MCF 10A (cell line): ENCODE measurements at regions not wholly inside any gene's neighbourhood (a gene's known extent, or its start where the extent isn't known, plus 50 kb on each side); places are given as distances from the start of the nearest gene placed in this dataset.
A peak's percentile ranks its signal among the peaks of the same experiment; 100 is the strongest.
"Not testable (repeated sequence)": the region's sequence is repeated elsewhere in the genome, so short reads cannot be mapped to it uniquely, and the experiment has no call there.

Experiments
- BruUV-seq: library from RNA; stranded (reverse); fragments of 400-500 nt; replicated peaks from 2 replicates; lab custom pipeline; 2021; lab: Mats Ljungman, UMichigan
- CTCF ChIA-PET: fragments of 300-600 bp; sonication (Branson Sonifier 250); formaldehyde crosslinking; extraction: SDS; loops from one replicate; lab custom pipeline; 2021; ENCODE audit warnings: antibody characterized with exemption, inconsistent platforms; lab: Yijun Ruan, JAX
- POLR2A ChIA-PET: fragments of 300-600, 350-650 bp; sonication (Branson Sonifier 250); formaldehyde crosslinking; extraction: SDS; loops from one replicate; lab custom pipeline; 2020; ENCODE audit warnings: antibody characterized with exemption, inconsistent platforms; lab: Yijun Ruan, JAX
- DNase-seq: peaks from one replicate; pipeline ENCODE4 v3.0.0-alpha.2; 2018; ENCODE audit not compliant: unreplicated experiment
- H3K27ac Mint-ChIP-seq: one replicate; pipeline ENCODE4 v1.8.0; 2022; ENCODE audit warnings: mild to moderate bottlenecking, low read depth, mixed read lengths; ENCODE audit not compliant: unreplicated experiment
- H3K27me3 Mint-ChIP-seq: one replicate; pipeline ENCODE4 v1.8.0; 2022; ENCODE audit warnings: mixed read lengths; ENCODE audit not compliant: insufficient read depth, unreplicated experiment
- H3K36me3 Mint-ChIP-seq: one replicate; pipeline ENCODE4 v1.8.0; 2022; ENCODE audit warnings: mild to moderate bottlenecking, moderate library complexity, mixed read lengths; ENCODE audit not compliant: insufficient read depth, unreplicated experiment
- H3K4me1 Mint-ChIP-seq: one replicate; pipeline ENCODE4 v1.8.0; 2022; ENCODE audit warnings: mixed read lengths; ENCODE audit not compliant: insufficient read depth, unreplicated experiment
- H3K4me3 Mint-ChIP-seq: one replicate; pipeline ENCODE4 v1.8.0; 2022; ENCODE audit warnings: mild to moderate bottlenecking, moderate library complexity, mixed read lengths; ENCODE audit not compliant: unreplicated experiment
- H3K9me3 Mint-ChIP-seq: one replicate; pipeline ENCODE4 v1.8.0; 2022; ENCODE audit warnings: mixed read lengths; ENCODE audit not compliant: unreplicated experiment
- CTCF ChIP-seq: fragments of 200-600 bp; IDR thresholded peaks from one replicate; pipeline ENCODE4 v1.8.0; 2022; ENCODE audit warnings: antibody characterized with exemption, mild to moderate bottlenecking; ENCODE audit not compliant: unreplicated experiment
- intact Hi-C: fragments of 100-400 bp; cut with micrococcal nuclease; formaldehyde crosslinking; loops from 2 replicates; pipeline ENCODE4 v1.14.1; 2022

GRCh38 chr10:121326905-121327304, 271.3 kb downstream of the FGFR2 start:
- peak; percentile 9 for DNase-seq
- intact Hi-C loops, result loop anchor here (5.0 kb wide), 1 partner anchor 90 kb away; no protein-coding TSS in a partner anchor
- POLR2A ChIA-PET, result interaction anchor here (0.8 kb wide), 1 partner anchor 92 kb away, joined by 3 read pairs; no protein-coding TSS in a partner anchor
- peaks cover 7% of the 10 kb centered on the region for H3K36me3 Mint-ChIP-seq
- BruUV-seq, result no TSS peak
- no peak overlapping the region for H3K27ac Mint-ChIP-seq
- H3K4me1 Mint-ChIP-seq, result peaks cover 41% of the 10 kb centered on the region
- CTCF ChIA-PET, result no interaction called here
- no peak overlapping the region for H3K4me3 Mint-ChIP-seq
- H3K9me3 Mint-ChIP-seq, result no peaks in the 10 kb centered on the region
- H3K27me3 Mint-ChIP-seq, result no peaks in the 10 kb centered on the region
- no peak for TF ChIP-seq CTCF

GRCh38 chr10:121327727-121328126, 270.5 kb downstream of the FGFR2 start:
- intact Hi-C loops, result loop anchor here (5.0 kb wide), 1 partner anchor 90 kb away; no protein-coding TSS in a partner anchor
- H3K36me3 Mint-ChIP-seq, result peaks cover 7% of the 10 kb centered on the region
- ChIA-PET CTCF (no interaction called here), POLR2A (no interaction called here)
- no peak overlapping the region for H3K4me3 Mint-ChIP-seq
- DNase-seq, result no peak
- TF ChIP-seq CTCF, result no peak
- H3K27ac Mint-ChIP-seq, result no peak overlapping the region
- peaks cover 33% of the 10 kb centered on the region for H3K4me1 Mint-ChIP-seq
- no peaks in the 10 kb centered on the region for H3K27me3 Mint-ChIP-seq
- no peaks in the 10 kb centered on the region for H3K9me3 Mint-ChIP-seq
- no TSS peak for BruUV-seq

- H3K36me3 Mint-ChIP-seq, H3K27ac Mint-ChIP-seq, DNase-seq, H3K9me3 Mint-ChIP-seq, POLR2A ChIA-PET, H3K27me3 Mint-ChIP-seq, BruUV-seq, H3K4me3 Mint-ChIP-seq: not testable (repeated sequence)
- H3K4me1 Mint-ChIP-seq, result peaks cover 24% of the 10 kb centered on the region
- CTCF ChIA-PET, result interaction anchor here (0.9 kb wide), 1 partner anchor 16 kb away, joined by 3 read pairs; no protein-coding TSS in a partner anchor
- intact Hi-C loops, result loop anchor here (5.0 kb wide), 1 partner anchor 88 kb away; no protein-coding TSS in a partner anchor
These were observed 268.6 kb downstream of the FGFR2 start for GRCh38 chr10:121329631-121330030.

- Mint-ChIP-seq H3K9me3 (no peaks in the 10 kb centered on the region), H3K36me3 (peaks cover 7% of the 10 kb centered on the region), H3K27ac (no peak overlapping the region), H3K4me3 (no peak overlapping the region), H3K27me3 (no peaks in the 10 kb centered on the region), H3K4me1 (peaks cover 14% of the 10 kb centered on the region)
- TF ChIP-seq CTCF, result no peak
- ChIA-PET CTCF (interaction anchor here (0.6 kb wide), 1 partner anchor 331 kb away, joined by 4 read pairs; no protein-coding TSS in a partner anchor), POLR2A (no interaction called here)
- BruUV-seq, result no TSS peak
- DNase-seq, result no peak
- intact Hi-C loops, result no loop called here
These were observed 267.7 kb downstream of the FGFR2 start for GRCh38 chr10:121330563-121330962.
